Osteocyte (in vitro differentiated cells): ENCODE measurements at regions not wholly inside any gene's neighbourhood (a gene's known extent, or its start where the extent isn't known, plus 50 kb on each side); places are given as distances from the start of the nearest gene placed in this dataset.

Experiments
- DNase-seq: peaks from one replicate; pipeline ENCODE4 v3.0.0; 2021; ENCODE audit warnings: mixed read lengths; ENCODE audit not compliant: unreplicated experiment; ENCODE audit errors: extremely low spot score
- H3K27ac Mint-ChIP-seq: one replicate; pipeline ENCODE4 v1.8.0; 2021; ENCODE audit warnings: mild to moderate bottlenecking, mixed read lengths; ENCODE audit not compliant: unreplicated experiment
- H3K27me3 Mint-ChIP-seq: one replicate; pipeline ENCODE4 v1.8.0; 2021; ENCODE audit warnings: mixed read lengths; ENCODE audit not compliant: unreplicated experiment
- H3K36me3 Mint-ChIP-seq: one replicate; pipeline ENCODE4 v1.8.0; 2021; ENCODE audit warnings: mixed read lengths; ENCODE audit not compliant: unreplicated experiment
- H3K4me1 Mint-ChIP-seq: one replicate; pipeline ENCODE4 v1.8.0; 2021; ENCODE audit warnings: mixed read lengths; ENCODE audit not compliant: unreplicated experiment
- H3K4me3 Mint-ChIP-seq: one replicate; pipeline ENCODE4 v1.8.0; 2021; ENCODE audit warnings: mild to moderate bottlenecking, moderate library complexity, mixed read lengths; ENCODE audit not compliant: unreplicated experiment
- H3K9me3 Mint-ChIP-seq: one replicate; pipeline ENCODE4 v1.8.0; 2021; ENCODE audit warnings: mixed read lengths; ENCODE audit not compliant: unreplicated experiment
- CTCF ChIP-seq: fragments of 200-600 bp; sonication (generic); IDR thresholded peaks from 2 replicates; pipeline ENCODE4 v1.5.0; 2021; ENCODE audit warnings: antibody characterized with exemption, mild to moderate bottlenecking, moderate library complexity

- Mint-ChIP-seq H3K27me3 (no peaks in the 10 kb centered on the region), H3K27ac (no peak overlapping the region), H3K36me3 (no peaks in the 10 kb centered on the region), H3K4me1 (peaks cover 26% of the 10 kb centered on the region), H3K9me3 (peaks cover 6% of the 10 kb centered on the region), H3K4me3 (no peak overlapping the region)
- no peak for TF ChIP-seq CTCF
- no peak for DNase-seq
Observed at GRCh38 chr2:234772733-234773060, 179.1 kb upstream of the SH3BP4 start.

- H3K4me1 Mint-ChIP-seq = peaks cover 26% of the 10 kb centered on the region
- H3K27ac Mint-ChIP-seq = no peak overlapping the region
- peaks cover 6% of the 10 kb centered on the region for H3K9me3 Mint-ChIP-seq
- H3K27me3 Mint-ChIP-seq = no peaks in the 10 kb centered on the region
- DNase-seq = no peak
- H3K4me3 Mint-ChIP-seq = no peak overlapping the region
- no peak for TF ChIP-seq CTCF
- no peaks in the 10 kb centered on the region for H3K36me3 Mint-ChIP-seq
Observed at GRCh38 chr2:234771980-234772732, 179.7 kb upstream of the SH3BP4 start.

GRCh38 chr2:234771176-234771575 lies 180.6 kb upstream of the SH3BP4 start:
- TF ChIP-seq CTCF = no peak
- peaks cover 26% of the 10 kb centered on the region for H3K4me1 Mint-ChIP-seq
- H3K36me3 Mint-ChIP-seq = no peaks in the 10 kb centered on the region
- no peaks in the 10 kb centered on the region for H3K27me3 Mint-ChIP-seq
- H3K27ac Mint-ChIP-seq = no peak overlapping the region
- H3K9me3 Mint-ChIP-seq = no peaks in the 10 kb centered on the region
- H3K4me3 Mint-ChIP-seq = no peak overlapping the region
- no peak for DNase-seq

GRCh38 chr2:234770715-234771141 lies 181.1 kb upstream of the SH3BP4 start:
- Mint-ChIP-seq H3K27ac (no peak overlapping the region), H3K36me3 (no peaks in the 10 kb centered on the region), H3K4me3 (no peak overlapping the region), H3K4me1 (peaks cover 26% of the 10 kb centered on the region), H3K9me3 (no peaks in the 10 kb centered on the region), H3K27me3 (no peaks in the 10 kb centered on the region)
- no peak for TF ChIP-seq CTCF
- DNase-seq = no peak

GRCh38 chr2:234770031-234770506 lies 181.7 kb upstream of the SH3BP4 start:
- Mint-ChIP-seq H3K4me3 (no peak overlapping the region), H3K9me3 (no peaks in the 10 kb centered on the region), H3K36me3 (no peaks in the 10 kb centered on the region), H3K27me3 (no peaks in the 10 kb centered on the region), H3K4me1 (peaks cover 26% of the 10 kb centered on the region), H3K27ac (peak overlapping the region; percentile 61)
- no peak for TF ChIP-seq CTCF
- DNase-seq = no peak
